ENCODE measurements at regions not wholly inside any gene's neighbourhood (a gene's known extent, or its start where the extent isn't known, plus 50 kb on each side); places are given as distances from the start of the nearest gene placed in this dataset.

DNA sequence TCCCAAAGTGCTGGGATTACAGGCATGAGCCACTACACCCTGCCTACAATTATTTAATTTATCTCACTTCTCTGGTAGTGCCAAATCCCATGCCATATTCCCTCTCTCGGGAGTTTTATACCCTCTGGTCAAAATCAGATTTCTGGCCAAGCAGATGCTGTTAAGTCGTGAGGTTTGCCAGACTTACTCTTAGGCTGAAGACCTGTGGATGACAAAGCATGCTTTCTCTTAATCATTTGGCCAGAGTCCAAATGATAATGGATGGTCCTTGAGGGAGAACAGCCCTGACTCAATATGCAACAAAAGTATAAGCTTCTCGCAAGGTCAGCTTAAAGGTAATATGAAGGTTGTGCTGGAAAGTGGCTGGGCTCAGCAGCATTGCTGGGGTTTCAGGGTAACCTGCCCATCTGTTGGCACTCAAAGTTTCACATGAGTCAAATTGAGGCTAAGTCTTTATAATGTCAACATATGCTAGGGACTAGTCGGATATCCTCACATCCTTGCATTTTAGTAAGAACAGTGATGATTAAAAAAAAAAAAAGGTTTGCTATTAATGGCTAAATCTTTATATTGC is 280.1 kb downstream of the KIF4B start:
- DNase-seq (ENCODE audit: low spot score) = no peak

DNA sequence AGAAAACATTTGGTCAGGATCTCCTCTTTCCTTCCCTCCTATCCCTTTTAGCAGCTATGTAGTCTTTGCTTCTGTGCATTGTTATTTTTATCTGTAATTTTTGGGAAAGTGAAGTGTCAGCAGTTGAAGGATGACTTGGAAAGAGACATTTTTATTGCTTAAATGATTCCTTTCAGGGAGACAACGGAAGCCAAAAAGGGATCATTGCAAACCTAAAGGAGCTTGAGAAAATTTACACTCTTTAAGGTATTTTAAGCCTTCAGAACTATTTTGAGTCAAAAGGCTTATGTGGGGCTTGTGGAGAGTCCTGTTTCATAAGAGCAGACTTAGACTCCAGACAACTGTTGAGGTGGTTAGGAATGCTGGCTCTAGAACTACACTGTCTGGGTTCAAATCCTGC is 281.6 kb downstream of the KIF4B start:
- no peak for DNase-seq (ENCODE audit: low spot score)

DNA sequence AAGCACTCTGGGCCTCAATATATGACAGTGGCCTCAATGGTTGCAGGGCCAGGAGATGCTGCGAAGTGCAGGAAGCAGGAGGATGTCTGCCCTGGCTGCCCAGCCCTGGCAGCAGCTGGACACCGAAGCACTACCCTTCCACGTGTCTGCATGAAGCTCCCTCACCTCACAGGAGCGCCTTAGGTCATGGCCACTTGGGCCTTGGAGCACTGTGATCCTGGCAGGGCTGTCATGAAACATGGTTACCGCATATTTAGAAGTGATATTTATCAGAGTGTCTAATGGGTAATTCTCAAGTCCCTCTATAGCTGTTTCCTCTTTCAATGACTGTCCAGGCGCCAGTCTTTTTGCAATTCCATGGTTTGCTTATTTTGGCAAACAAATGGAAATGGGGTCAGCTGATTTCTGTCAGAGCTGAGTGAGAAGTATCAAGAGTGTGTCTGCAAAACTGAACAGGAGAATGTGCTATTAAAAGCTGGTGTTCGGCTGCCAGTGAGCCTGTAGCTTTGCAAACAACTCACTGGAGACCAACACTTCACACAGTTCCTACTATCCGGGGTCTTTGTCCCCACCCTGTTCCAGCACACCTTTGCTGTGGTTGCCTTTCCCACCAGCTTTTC is 285.9 kb downstream of the KIF4B start:
- DNase-seq (ENCODE audit: low spot score) = no peak

DNA sequence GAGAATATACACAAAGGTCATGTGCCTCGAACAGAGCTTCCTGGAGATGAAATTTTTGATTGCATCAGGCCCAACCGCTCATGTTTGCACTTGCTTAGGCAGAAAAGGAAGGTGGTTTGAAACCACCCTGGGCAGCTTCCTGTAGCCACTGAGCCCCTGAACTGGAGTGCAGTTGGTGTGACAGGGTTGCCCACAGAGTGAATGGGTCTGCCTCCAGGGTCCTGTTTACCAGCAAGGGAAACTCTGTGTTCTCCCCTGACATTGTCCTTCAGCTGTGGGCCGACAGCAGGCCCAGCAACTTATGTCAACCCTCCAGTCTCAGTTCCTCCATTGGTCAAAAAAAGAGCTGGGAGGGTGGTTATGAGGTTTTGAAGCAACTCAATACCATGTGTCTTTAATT is 289.6 kb downstream of the KIF4B start:
- no peak for DNase-seq (ENCODE audit: low spot score)

DNA sequence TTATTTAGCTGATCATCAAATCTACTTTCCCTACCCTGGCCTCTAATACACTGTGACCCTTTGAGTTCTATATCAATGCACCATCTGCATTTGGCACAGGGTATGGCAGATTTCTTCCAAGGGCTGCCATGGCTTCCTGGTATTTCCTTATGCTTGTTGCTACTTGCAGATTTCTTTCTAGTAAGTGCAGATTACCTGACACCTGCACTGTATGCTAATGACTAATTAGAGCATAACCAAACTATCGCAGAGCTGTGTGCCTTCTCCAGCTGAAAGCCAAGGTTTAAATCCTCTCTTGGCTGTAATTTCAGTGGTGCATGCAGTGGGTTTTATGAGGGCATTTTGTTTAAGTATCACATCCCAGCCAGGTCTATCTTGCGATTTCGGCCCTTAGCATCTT is 293.7 kb downstream of the KIF4B start:
- DNase-seq (ENCODE audit: low spot score) = no peak

DNA sequence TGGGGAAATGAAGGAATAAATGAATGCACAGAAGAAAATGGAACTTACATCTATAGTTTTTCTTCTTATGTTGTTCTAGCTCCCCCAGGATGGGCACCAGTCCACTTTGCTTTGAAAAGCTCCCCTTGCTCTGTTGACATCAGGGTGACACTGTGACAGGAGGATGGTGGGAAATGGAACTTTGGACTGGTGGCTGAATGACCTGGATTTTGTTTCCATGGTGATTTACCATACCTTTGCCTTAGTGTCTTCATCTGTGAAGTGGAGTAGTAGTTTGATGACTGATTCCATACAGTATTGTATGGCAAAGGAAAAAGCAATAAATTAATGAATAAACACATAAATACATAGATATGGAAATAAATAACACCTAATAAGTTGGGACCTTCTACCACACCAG is 294.7 kb downstream of the KIF4B start:
- no peak for DNase-seq (ENCODE audit: low spot score)

DNA sequence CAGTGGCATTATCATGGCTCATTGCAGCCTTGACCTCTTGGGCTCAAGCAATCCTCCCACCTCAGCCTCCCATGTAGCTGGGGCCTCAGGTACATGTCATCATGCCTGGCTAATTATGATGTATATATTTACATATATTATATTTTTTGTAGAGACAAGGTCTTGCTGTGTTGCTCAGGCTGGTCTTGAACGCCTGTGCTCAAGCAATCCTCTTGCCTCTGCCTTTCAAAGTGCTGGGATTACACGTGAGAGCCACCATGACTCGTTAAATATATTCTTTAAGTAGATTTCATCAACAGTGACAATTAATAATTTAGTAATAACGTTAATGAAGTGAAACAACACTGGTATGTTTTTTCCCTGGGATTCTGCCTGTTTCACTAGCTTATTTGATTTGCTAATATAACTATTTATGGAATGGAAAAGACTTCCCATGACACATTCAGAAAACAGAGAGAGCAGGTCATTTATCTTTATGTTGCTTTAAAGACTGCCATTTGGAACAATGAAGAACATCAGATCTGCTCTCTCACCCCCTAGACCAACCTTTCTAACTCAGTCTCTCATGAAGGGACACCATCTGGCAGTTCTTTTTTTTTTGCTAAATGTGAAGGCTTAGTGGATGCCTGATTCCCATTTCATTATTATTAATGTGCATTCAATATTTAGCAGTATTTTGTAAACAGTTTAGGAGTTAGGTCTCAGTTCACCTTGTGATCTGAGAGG is 295.6 kb downstream of the KIF4B start:
- DNase-seq (ENCODE audit: low spot score) = no peak

DNA sequence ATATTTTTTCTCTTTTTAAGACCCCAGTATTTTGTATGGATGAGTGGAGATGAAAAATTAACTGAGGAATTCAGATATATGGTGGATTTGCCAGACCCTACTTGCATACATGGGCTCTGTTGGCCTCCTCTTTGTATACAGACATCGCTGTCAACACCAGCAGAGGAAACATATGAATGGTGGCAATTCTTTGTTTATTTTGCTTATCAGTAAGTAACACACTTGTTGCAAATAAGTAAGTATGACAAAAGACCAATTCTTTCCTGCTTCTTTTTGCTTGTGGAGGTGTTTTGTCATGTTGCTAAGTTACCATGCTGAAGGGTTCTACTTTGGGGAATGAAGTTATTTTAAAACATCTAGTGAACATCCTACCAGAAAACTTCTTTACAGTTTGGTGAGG is 298.2 kb downstream of the KIF4B start:
- no peak for DNase-seq (ENCODE audit: low spot score)

GRCh38 chr5:155313518-155313917 is 300.0 kb downstream of the KIF4B start:
- DNase-seq (ENCODE audit: low spot score) = no peak

GRCh38 chr5:155316070-155316714 is 302.6 kb downstream of the KIF4B start:
- DNase-seq (ENCODE audit: low spot score) = no peak

GRCh38 chr5:155332618-155333017 is 319.1 kb downstream of the KIF4B start:
- DNase-seq (ENCODE audit: low spot score) = no peak

DNA sequence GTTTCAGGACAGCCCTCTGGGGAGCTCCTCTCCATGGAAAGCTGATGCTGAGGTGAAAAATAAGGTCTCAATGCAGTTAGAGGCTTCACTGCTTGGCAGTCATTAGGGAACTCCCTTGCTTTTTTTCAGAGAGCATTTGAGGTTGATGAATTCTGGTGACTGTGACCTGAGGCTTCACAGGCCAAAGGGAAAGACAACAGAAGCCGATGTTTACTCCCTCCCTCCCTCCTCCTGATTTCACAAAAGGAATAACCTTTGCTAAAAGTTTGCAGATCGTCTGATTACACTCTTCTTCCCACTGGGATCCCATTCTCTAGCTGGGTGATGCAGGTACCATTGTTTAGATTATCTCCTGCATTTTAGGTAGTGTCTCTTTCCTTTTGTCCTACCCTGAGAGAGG is 329.4 kb downstream of the KIF4B start:
- no peak for DNase-seq (ENCODE audit: low spot score)

DNA sequence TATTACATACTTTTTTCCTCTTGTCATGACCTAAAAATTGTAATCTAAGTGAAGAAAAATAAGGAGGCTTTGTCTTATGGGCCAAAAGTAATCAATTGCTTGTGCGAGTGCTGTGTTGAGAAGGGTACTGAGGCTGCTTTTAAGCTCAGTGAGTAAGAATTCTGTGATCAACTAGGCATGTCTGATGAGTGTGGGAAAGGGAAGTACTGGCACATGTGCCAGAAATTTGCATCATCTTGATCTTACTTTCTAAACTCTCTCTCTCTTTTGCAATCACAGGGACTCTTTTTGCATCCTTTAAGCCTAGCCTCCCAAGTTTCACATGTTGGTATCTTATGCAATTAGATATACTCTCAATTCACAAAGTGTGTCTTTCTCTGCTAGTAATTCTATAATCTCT is 329.9 kb downstream of the KIF4B start:
- no peak for DNase-seq (ENCODE audit: low spot score)

- no peak for DNase-seq (ENCODE audit: low spot score)
Measured at GRCh38 chr5:155353231-155353630, 339.7 kb downstream of the KIF4B start.

- DNase-seq (ENCODE audit: low spot score) = no peak
Measured at GRCh38 chr5:155366096-155366495, 352.5 kb downstream of the KIF4B start.

GRCh38 chr5:155367841-155368240 is 354.3 kb downstream of the KIF4B start:
- no peak for DNase-seq (ENCODE audit: low spot score)

- no peak for DNase-seq (ENCODE audit: low spot score)
Measured at GRCh38 chr5:155368490-155368889, 354.9 kb downstream of the KIF4B start.

- DNase-seq (ENCODE audit: low spot score) = no peak
Measured at GRCh38 chr5:155380480-155380879, 366.9 kb downstream of the KIF4B start.

DNA sequence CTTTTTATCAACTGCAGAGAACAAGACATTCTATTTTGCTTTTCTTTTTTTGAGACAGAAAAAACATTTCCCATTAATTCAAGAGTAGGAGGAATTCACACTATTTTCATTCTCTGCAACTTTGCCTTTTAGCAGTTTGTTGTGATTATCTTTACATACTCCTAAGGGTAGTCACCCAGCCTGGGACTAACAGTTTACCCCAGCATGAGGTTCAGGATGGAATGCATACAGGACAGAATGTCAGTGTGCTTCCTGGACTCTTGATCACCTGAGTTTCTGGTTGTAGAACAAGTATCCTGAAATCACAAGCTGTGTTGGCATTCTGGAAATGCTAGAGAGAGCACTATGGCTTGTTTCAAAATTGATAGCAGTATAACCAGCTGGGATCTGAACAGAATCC is 368.1 kb downstream of the KIF4B start:
- DNase-seq (ENCODE audit: low spot score) = no peak

DNA sequence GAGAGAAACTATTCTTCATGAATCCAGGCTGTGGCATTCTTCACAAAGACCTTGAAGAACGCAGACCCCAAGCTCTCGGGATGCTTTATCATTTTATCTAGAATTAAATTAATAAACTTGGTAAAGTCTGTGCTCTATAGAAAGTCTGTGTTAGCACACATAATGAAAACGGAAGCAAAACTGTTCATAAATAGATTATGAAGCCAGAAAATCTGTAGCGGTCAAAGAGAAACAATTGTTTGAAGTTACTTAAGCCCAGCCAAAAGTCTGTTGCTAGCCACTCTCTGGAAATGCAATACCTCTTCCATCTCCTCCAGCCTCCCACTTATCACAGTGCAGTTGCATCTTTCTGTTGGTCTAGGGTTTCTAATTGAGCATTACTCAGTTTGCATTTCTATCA is 375.9 kb downstream of the KIF4B start:
- no peak for DNase-seq (ENCODE audit: low spot score)

DNA sequence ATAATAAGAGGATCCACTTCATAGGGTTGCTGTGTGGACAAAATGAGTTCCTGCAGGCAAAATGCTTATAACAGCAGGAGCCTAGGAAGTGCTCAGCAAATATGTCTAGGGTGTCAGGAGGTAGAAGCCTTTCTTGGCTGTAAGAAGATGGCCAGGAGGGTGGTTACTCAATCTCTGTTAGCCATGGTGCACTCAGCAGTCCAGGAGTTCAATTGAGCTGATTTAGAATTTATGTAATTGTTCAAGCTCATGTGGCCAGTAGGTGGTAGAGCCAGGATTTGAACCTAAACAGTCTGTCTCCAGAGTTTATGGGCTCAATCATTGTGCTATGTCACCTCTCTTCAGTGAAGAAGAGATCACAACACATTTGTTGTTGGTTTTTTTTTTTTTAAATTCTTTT is 381.2 kb downstream of the KIF4B start:
- no peak for DNase-seq (ENCODE audit: low spot score)

DNA sequence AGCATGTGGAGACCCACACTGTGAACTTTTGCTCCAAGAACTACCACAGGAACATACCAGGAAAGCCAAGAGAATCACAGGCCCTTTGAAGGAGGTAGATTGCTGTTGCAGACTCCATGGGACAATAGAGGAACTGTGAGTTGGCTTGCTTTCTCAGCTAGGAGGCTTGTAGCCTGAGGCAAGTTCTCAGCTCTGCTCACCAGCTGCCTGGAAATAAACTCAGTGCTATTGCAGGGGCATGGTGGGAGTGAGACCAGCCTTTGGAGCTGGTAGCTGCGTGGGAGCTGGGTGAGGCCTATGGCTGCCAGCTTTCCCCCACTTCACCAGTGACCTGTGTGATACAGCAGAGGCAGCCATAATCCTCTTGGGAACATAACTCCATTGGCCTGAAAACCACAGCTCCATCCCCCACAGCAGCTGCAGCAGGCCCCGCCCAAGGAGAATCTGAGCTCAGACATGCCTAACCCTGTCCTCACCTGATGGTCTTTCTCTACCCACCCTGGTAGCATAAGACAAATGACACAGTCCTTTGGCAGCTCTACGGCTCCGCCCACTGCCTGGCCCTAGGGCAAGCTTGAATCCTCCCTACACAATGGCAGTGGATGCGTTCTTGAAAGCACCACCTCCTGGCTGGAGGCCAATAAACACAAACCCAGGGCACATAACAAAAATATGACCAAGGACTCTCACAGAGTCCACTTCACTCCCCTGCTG is 389.5 kb downstream of the KIF4B start:
- no peak for DNase-seq (ENCODE audit: low spot score)

All from ureter (tissue), 1 donor.